ENCODE measurements at regions not wholly inside any gene's neighbourhood (a gene's known extent, or its start where the extent isn't known, plus 50 kb on each side); places are given as distances from the start of the nearest gene placed in this dataset.

- DNase-seq (ENCODE audit: low spot score) = no peak
- TF ChIP-seq CTCF (IDR thresholded peaks at IDR 0.05; ENCODE audit: extremely low read depth, missing control alignments) = no peak
These were observed 171.0 kb upstream of the IER5L start for GRCh38 chr9:129348890-129349664.

DNA sequence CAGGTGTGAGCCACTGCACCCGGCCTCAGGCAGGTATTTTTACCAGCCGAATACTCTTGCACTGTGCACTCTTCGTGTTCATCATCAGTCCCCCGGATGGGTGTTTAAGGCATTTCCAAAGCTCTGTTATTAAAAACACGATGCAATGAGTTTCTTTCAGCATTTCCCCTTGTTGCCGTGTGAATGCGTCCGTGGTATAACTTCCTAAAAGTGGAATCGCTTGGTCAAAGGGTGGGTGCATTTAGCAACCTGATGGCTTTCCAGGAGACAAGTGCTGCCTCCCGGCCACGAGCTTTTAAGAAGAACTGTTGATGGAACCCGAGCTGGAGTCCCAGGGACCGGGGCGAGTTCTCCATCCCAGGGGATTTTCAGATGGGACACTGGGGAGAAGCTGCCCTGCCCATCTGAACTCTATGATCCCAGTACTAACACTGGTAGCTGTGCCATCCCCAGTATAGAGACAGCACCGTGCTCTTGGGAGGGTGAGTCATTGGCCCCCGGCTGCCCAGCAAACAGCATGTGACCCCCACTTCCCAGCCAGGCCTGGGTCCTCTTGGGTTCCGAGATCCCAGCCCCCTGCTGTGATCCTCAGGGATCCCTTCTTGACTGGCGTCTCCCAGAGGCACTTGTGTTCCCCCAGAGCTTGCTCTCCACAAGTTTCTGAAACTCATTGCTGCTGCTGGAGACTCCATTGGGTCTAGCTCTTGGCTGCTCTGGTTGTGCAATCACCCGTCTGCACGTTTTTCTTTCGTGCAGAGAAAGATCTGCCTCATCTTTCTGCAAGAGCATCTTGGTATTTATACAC is 169.5 kb upstream of the IER5L start:
- DNase-seq (ENCODE audit: low spot score) = no peak
- TF ChIP-seq CTCF (IDR thresholded peaks at IDR 0.05; ENCODE audit: extremely low read depth, missing control alignments) = no peak

- no peak for DNase-seq (ENCODE audit: low spot score)
- no peak for TF ChIP-seq CTCF (IDR thresholded peaks at IDR 0.05; ENCODE audit: extremely low read depth, missing control alignments)
These were observed 168.0 kb upstream of the IER5L start for GRCh38 chr9:129346046-129346445.

GRCh38 chr9:129344641-129345495 is 166.8 kb upstream of the IER5L start:
- no peak for DNase-seq (ENCODE audit: low spot score)
- no peak for TF ChIP-seq CTCF (IDR thresholded peaks at IDR 0.05; ENCODE audit: extremely low read depth, missing control alignments)

GRCh38 chr9:129343424-129344375 is 165.6 kb upstream of the IER5L start:
- no peak for TF ChIP-seq CTCF (IDR thresholded peaks at IDR 0.05; ENCODE audit: extremely low read depth, missing control alignments)
- no peak for DNase-seq (ENCODE audit: low spot score)

DNA sequence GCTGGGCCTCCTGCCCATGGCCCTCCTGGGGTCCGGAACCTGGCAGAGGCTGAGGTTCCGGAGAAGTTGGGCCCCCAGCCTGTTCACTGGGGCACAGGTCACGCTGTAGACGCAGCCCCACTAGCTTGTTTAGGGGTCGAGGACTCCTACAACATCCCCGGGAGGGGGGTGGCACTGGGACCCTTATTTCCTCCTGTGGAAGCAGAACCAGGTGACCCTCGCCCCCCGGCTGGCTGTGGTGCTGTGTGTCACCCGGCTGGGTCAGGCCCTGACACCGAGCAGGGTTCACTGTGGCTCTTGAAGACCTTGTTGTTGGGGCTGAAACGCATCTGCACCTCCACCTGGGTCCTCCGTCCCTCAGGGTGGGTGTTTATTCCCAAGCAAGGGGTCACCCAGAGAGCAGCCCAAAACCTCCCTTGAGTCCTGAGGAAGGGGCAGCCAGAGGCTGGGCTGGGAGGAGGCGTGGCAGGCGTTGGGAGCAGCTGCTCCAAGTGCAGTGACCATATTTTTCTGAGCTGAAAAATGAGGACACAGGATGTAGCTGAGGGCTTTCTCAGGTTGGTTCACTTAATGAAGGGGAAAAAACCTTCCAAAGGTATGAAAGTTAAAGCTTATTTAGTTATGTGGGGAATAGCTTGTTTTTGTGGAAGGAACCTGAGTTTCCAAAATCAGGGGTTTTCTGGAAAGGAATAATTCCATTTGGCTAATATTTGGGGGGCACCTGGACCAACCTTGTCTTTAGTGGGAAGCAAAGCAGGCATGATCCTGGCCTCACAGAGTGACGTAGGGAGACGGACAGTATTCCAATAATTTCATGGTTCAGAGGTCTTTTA is 164.7 kb upstream of the IER5L start:
- DNase-seq (ENCODE audit: low spot score) = no peak
- no peak for TF ChIP-seq CTCF (IDR thresholded peaks at IDR 0.05; ENCODE audit: extremely low read depth, missing control alignments)

Measured in GM20000 (cell line).